ENCODE measurements at regions not wholly inside any gene's neighbourhood (a gene's known extent, or its start where the extent isn't known, plus 50 kb on each side); places are given as distances from the start of the nearest gene placed in this dataset.

DNA sequence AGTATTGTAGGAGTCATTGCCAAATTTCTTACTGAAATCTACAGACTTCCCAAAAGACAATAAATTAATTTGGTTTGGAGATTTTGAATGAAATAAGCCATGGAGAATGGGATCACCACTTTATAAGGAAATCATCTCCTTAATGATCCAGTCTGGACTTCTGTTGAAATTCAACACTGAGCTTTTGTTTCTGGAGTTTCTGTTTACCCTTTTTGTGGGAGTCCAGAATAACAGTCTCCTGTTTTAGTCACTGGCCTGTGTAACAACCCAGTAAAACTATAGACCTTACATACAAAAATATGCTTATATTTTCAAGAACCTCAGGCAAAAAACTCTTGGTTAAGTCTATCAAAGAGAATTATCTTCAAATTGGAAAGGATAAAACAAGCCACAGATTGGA lies 321.7 kb upstream of the PLET1 start:
- no peak for FAIRE-seq

DNA sequence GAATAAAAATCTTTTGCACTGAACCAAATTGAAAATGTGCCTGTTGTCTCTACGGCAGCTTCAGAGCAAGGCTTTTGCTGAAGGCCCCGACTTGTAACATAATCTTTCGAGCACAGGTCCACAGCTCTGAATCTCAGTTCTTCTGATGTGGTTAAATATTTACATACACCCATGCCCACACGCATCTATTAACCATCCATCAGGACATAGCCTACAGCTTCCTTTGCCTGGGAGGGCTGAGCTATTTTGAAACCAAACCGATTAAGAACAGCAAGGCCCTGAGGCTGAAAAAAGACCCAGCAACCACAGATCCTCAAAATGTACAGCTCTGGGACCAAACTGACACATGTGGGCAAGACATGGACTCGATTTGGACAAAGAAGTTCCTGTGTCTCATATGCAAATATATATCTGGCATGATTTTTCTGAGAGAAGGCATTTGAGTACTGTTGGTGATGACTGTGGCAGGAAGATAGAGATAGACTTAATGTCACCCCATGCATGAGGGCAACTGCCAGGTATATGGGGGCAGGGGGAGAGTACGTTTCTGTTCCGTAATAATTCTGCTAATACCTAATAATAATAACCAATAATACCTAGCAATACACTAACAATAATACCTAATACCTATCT lies 322.7 kb upstream of the PLET1 start:
- TF ChIP-seq, protein P1, sequence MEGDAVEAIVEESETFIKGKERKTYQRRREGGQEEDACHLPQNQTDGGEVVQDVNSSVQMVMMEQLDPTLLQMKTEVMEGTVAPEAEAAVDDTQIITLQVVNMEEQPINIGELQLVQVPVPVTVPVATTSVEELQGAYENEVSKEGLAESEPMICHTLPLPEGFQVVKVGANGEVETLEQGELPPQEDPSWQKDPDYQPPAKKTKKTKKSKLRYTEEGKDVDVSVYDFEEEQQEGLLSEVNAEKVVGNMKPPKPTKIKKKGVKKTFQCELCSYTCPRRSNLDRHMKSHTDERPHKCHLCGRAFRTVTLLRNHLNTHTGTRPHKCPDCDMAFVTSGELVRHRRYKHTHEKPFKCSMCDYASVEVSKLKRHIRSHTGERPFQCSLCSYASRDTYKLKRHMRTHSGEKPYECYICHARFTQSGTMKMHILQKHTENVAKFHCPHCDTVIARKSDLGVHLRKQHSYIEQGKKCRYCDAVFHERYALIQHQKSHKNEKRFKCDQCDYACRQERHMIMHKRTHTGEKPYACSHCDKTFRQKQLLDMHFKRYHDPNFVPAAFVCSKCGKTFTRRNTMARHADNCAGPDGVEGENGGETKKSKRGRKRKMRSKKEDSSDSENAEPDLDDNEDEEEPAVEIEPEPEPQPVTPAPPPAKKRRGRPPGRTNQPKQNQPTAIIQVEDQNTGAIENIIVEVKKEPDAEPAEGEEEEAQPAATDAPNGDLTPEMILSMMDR (IDR thresholded peaks at IDR 0.05; ENCODE audit: insufficient read depth, missing control alignments): no peak
- DNase-seq (ENCODE audit: insufficient read length, low spot score): no peak
- no peak for FAIRE-seq

More for the DNA sequence above, 321.7 kb upstream of the PLET1 start:
- no peak for DNase-seq (ENCODE audit: insufficient read length, low spot score)
- TF ChIP-seq, protein P1 (IDR thresholded peaks at IDR 0.05; ENCODE audit: insufficient read depth, missing control alignments): no peak

DNA sequence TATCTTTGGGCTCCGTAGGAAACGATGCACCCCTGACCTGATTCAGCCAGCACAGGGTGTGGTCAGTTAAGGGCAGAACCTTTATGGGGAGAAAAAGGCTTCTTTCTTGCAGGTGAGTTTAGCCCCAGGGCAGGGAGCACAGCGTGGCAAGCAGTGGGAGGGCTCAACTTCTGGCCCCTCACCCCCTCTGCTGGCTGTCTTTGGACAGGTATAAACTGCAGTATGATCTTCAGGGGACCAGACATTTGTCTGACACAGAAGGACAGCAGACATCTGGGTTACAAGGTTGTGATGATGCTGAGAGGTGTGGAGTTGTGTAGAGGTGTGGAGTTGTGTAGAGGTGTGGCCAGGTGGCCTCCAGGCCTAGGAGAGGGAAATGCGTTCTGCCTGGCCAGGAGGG lies 324.0 kb upstream of the PLET1 start:
- TF ChIP-seq, protein P1 (IDR thresholded peaks at IDR 0.05; ENCODE audit: insufficient read depth, missing control alignments): peak; percentile 32
- DNase-seq (ENCODE audit: insufficient read length, low spot score) (no peak), FAIRE-seq (no peak)

DNA sequence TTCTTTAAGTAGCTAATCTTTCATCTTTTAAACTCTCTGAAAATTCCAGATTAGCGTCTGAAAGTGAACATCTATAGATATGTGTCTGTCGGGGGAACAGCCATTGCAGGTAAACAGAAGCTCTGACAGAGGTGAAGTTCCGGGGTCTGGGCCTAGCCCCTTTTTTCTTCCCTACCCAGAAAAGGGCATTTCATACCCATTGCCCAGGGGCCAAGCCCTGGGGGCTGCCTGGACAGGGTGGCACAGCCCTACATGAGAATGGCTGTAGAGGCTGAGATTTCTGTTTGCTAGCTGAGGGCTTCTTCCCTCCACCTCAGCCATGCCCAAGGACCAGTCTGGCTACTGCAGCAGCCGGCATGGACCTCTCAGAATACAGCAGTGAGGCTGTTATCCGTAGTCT lies 327.0 kb upstream of the PLET1 start:
- TF ChIP-seq, protein P1 (IDR thresholded peaks at IDR 0.05; ENCODE audit: insufficient read depth, missing control alignments): no peak
- DNase-seq (ENCODE audit: insufficient read length, low spot score) (no peak), FAIRE-seq (no peak)

DNA sequence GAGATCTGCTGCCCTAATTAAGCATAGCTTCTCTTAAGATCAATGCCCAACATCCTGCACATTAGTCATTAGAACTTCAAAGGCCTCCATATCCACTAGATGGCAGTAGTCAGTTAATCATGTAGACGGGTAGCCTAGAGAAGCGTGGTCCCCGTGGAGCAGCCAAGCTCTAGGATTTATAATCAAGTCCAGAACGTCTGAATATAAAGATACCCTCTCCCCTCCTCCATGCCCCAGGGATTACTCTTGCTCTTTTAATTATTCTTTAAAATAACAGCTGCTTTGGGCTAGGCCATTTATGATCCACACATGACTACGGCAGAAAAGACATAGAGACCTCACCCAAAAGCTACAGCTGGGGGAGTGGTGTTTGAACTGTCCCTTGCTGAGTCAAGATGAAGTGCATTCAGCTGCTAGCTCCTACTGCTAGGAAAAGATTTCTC lies 327.6 kb upstream of the PLET1 start:
- peak; percentile 67 for FAIRE-seq

DNA sequence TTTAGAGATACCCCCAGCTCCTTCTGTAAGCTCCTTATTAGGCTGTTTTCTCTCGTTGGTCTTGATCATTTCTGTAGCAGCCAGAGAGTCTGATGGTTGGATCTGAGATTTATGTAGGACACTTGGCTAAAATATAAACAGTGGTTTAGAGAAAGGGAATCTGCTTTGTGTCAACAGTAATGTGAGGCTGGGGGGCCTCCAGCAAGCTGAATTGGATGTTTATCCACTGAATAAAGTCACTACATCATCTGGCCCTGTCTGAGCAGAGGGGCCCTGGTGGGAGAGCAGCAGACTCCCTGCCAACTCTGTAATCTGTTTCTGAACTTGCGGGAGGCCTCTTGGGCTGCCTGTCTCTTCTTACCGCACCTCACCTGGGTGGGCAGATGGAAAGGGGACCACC lies 328.5 kb upstream of the PLET1 start:
- TF ChIP-seq, protein P1 (IDR thresholded peaks at IDR 0.05; ENCODE audit: insufficient read depth, missing control alignments): no peak
- FAIRE-seq (no peak), DNase-seq (ENCODE audit: insufficient read length, low spot score) (no peak)

More for the DNA sequence above, 327.6 kb upstream of the PLET1 start:
- peak; percentile 28 for DNase-seq (ENCODE audit: insufficient read length, low spot score)
- TF ChIP-seq, protein P1 (IDR thresholded peaks at IDR 0.05; ENCODE audit: insufficient read depth, missing control alignments): peak; percentile 91

DNA sequence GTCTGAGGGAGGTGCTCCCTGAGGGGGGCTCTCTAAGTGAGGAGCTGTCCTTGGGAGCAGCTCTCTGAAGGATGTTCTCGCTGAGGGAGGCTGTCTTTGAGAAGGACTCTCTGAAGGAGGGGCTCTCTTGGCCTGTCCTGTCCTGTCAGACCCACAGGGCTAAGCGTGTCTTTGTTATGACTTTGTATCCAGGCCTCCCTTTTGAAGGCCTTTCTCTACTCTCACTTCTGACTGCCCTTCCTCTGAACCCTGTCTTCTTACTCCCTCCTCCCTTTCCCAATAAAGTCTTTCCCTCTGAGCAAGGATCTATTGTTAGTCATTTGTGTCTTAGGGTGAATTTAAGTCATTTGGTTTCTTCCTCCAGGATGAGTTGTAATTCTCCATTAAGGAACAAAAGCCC lies 330.1 kb upstream of the PLET1 start:
- TF ChIP-seq, protein P1 (IDR thresholded peaks at IDR 0.05; ENCODE audit: insufficient read depth, missing control alignments): no peak
- FAIRE-seq: no peak
- no peak for DNase-seq (ENCODE audit: insufficient read length, low spot score)

Data from D721Med (cell line).